Fibroblast of skin of right biceps (primary cell): ENCODE measurements at regions not wholly inside any gene's neighbourhood (a gene's known extent, or its start where the extent isn't known, plus 50 kb on each side); places are given as distances from the start of the nearest gene placed in this dataset.

Experiments used
- DNase-seq: peaks from one replicate; pipeline ENCODE4 v3.0.0-alpha.2; 2013

DNA sequence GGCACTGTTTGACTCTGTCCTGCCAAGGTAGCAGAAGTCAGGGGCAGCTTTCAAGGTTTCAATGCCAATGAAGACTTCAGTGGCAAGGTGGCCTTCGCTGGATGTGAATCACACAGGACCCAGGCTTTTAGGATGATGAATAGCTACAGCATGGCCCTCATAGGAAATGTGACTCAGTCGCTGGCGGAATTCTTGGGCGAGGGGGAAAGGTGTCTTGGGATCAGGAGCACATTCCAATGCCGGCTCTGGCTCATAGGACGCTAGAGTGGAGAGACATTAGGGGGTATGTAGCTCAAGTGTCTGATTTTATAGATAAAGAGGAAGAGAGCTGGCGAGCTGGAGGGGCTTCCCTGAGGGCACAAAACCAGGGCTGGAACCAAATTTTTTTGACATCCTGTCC, 68.6 kb downstream of the SMIM21 start:
- DNase-seq, result peak; percentile 67

DNA sequence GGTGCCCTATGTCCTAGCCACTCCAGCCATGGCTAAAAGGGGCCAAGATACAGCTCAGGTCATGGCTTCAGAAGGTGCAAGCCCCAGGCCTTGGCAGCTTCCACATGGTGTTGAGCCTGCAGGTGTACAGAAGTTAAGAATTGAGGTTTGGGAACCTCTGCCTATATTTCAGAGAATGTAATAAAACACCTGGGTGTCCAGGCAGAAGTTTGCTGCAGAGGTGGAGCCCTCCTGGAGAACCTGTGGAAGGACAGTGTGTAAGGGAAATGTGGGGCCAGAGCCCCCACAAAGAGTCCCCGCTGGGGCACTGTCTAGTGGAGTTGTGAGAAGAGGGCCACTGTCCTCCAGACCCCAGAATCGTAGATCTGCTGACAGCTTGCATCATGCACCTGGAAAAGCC, 74.1 kb downstream of the SMIM21 start:
- no peak for DNase-seq

DNA sequence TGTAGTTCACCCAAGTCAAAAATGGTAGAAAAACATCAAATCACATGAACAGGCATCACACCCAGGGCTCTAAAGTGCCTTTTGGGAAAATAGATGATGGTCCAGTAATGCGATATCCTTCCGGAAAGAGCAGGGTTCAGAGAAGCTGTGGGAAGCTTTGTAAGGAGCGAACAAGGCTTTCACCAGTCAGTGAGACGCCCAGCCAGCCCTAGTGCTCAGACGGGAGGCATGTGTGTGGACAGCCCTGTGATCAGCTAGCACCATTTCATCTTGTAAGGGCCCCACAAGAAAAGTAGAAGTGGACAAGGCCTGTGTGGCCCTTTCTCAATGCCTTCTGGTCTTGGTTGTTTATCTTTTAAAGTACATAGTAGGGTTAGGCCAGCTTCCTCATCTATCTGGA, 76.1 kb downstream of the SMIM21 start:
- DNase-seq, result no peak

DNA sequence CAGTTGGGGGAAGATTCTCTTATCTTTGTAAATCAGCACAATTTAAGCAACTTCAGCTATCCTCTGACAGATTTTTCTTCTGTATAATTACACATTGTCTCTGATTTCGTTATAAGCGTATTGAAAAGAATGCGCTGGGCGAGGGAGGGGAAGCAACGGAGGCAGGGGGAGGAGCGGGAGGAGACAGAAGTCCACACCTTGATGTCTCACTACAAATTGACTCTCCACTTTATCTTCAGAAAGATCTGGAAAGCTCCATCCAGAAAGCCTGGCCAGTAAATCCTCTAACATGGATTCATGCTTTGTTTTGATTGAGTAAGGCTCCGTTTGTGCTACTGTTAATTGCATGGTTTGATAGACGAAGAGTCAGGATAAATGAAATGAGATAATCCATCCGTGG, 76.6 kb downstream of the SMIM21 start:
- no peak for DNase-seq

DNA sequence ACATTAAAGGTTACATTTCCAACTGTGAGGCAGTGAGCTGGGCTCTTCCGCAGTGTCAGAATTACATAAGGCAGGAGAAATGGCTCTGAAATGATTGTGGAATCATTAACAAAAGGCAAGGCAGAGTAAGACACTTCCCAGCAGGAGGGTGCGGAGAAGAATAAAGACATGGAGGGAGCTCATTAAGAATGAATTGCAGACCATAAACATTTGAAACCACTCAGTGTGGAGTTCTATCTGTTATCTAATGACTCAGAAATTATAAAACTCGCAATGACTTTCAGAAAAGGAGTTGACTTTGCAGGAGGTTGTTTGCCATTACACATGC, 77.0 kb downstream of the SMIM21 start:
- peak; percentile 48 for DNase-seq

DNA sequence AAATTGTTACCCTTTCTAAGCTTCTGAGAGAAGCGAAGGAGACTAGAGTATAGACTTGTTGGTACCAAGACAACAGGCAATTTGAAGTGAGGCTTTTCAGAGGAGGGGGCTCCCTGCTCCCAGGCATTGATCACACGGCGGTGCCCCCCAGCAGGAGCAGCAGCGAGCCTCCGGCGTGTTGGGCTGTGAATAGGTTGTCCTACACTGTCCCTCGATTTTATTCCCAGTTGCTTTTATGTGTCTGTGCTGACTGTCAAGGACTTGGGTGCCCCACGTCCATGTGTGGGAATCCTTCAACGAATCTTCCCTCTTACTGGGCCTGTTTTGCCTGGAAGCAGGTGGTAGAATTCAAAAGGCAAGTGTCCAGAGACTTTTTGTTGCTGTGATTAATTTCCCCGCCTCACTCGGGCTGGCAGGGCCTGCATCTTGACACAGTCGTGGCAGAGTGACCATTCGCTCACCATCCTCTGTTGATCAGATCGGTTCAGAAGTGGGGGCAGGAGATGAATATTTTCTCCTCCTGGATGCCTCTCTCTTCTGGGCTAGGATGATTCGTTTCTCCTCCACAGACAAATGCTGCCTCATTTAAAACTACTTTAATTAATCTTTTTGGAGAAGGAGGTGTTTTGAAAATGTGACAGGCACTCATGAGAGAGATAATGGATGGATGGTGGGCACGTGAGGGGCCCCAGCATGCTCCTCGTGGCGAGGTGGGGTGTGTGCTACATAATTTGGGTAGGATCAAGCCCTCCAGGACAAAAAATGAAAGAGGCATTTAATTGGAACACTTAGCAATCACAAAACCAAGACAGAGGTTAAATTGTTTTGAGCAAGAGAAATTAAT, 77.6 kb downstream of the SMIM21 start:
- DNase-seq, result no peak

DNA sequence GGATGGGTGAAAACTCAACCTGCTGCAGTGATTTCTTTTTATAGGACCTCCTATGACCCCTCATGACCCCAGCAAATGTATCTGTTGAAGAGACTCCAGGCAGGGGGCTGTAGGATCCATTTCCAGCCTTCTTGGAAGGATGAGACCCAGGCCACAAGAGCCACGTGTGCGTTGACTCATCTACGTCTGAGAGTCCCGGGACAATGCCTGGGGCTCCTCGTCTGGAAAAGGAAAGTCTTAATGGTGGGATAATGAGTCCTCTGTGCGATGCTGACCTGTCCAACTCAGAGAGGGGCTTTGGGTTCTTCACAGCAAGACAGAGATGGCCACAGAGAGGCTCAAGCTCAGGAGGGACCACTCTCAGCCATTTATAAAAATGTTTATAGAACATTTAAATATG, 80.8 kb downstream of the SMIM21 start:
- no peak for DNase-seq

DNA sequence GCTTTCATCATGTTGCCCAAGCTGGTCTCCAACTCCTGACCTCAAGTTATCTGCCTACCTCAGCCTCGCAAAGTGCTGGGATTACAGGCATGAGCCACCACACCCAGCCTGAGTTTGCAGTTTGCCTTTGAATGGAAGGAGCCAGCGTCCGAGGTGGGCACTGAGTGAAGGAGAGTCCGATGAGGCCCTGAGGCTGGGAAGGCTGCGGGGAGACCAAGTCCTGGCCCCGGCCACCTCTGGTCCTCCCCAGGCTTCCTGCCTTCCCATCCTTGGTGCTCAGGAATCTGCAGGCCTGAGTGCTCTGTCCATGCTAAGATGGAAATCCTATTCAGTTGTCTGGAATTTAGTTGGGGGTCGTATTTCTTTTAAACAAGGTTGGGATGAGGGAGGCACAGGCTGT, 82.9 kb downstream of the SMIM21 start:
- DNase-seq, result no peak

DNA sequence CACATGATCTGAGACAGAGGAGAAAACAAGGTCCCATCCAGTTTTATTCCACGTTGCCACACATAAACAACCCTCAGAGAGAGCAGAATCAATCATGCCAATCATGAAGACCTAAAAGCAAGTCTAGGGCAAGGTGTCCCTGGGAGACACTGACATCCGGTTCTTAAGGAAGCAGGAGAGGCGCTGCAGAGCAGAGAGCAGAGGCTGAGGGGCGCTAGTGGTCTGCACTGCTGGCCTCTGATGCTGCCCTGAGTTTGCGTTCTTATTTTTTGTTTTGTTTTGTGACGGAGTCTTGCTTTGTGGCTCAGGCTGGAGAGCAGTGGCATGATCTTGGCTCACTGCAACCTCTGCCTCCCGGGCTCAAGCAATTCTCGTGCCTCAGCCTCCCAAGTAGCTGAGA, 83.3 kb downstream of the SMIM21 start:
- DNase-seq, result no peak

DNA sequence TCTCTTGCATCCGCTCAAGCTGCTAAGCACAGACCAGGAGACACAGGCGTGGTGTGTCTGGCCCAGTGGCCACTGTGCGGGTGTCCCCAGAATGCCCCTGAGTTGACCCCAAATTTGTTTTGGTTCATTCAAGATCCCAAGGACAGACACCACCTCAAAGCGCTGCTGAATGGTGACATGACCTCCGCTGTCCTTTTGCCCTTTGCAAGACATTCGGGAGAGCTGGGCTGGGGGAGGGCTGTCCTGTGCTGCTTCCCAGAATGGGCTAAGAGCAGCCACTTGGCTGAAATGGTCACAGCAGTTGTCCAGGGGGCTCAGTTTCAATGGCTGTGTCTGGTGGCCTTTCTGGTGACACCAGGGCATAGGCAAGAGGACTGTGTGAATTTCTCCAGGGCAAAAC, 84.1 kb downstream of the SMIM21 start:
- DNase-seq, result no peak

DNA sequence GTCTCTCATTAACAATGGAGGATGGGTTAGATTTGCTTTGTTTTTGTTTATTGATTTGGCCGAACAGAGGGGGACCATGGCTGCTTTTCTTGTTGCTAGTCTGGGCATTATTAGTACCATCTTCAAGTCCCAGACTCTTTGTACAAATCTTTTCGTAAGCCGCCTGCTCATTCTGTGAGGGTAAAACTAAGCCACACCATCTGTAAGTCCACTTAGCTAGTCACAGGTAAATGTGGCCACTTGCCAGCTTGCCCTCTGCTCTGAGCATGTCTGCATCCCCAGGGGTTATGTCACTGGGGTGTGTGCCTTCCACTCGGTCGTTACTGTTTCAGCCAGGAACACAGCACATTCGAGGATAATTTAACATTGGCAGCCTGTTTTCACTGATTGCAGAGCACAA, 85.6 kb downstream of the SMIM21 start:
- no peak for DNase-seq

DNA sequence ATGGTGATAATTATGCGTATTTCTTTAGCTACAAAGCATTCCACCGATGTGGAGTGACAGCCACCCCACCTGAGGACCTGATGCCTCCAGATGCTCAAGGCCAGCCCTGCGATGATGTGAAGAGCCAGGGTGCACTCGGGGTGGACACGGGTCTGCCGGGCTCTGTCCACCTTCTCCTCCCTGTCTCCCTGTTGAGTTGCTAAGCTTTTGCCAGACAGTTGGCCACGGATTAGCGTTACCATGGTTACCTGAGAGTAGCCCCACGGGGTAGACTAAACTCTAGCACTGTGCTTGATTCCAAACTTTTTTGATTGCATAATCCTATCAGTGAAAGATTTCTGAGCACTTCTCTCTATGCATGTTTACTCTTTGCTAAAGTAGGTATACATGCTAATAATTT, 86.2 kb downstream of the SMIM21 start:
- no peak for DNase-seq

DNA sequence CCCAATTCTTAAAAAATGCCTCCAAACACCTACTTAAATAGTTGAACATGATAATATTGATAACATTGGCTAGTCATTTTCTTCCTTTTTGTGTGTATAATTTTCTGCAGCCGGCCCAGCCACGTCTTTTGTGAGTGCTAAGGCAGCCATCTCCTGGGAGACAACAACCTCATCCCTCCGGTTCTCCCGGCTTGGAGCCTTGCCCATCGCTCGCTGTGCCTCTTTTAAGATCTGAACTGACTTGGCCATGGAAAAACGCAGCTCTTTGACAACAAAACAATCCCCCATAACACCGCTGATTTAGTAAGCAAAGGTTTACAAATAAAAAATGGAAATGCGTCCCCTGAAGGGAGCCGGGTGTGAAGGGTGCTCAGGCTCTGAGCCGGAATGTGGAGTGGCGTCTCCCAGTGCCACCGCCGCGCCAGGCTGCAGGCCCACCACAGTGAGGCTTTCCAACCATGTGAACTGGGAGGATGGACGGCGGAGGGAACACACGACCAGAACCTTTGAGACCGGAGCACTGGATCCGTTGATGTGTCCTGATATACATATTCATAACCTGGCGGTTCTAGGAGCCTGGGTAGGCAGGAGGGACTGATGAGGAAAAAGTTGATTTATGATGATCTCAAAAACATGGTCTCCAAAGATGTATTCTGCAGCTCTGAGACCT, 87.4 kb downstream of the SMIM21 start:
- DNase-seq, result no peak
